ENCODE measurements at regions not wholly inside any gene's neighbourhood (a gene's known extent, or its start where the extent isn't known, plus 50 kb on each side); places are given as distances from the start of the nearest gene placed in this dataset.

DNA sequence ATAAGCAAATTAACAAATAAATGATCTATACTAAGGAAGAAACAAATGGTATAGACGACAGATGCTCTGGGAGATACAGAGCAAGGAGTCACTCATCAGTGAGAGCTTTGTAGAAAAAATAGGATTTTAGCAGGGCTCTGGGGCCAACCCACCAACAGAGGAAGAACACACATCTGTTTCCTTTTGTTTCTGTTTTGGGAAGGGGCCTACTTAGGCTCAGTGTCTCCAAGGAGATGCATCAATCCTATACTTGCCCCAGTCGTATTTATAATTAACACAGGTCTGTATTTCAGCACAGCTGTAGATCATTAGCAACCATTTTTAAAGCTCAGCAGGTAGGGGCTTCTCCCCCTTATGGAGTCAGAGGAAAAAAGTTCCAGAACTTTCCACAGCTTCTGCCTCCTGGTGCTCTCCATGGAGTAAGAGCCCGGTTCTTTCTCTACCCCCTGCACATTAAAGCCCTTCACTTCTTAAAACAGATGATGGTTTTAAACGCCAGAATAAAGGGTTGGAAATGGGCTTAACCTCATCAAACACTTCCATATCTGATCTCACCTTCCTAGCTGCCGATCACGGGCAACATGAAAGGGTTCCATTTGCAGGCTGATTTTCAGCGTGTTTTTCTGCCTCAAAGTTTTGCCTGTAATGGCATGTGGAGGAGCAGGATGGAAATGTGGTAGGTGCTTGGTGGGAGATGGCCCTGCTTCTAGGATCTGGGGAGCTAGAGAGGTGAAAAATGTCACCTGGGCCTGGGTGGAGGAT is 291.7 kb downstream of the TCF7L2 start:
- no peak overlapping the region for H3K27ac ChIP-seq (ENCODE audit: low read depth, low read length, poor library complexity, severe bottlenecking)
- no peaks in the 10 kb centered on the region for H3K79me2 ChIP-seq (ENCODE audit: insufficient read depth, low read length)
- H3K27me3 ChIP-seq (ENCODE audit: insufficient read depth, low read length): no peaks in the 10 kb centered on the region

DNA sequence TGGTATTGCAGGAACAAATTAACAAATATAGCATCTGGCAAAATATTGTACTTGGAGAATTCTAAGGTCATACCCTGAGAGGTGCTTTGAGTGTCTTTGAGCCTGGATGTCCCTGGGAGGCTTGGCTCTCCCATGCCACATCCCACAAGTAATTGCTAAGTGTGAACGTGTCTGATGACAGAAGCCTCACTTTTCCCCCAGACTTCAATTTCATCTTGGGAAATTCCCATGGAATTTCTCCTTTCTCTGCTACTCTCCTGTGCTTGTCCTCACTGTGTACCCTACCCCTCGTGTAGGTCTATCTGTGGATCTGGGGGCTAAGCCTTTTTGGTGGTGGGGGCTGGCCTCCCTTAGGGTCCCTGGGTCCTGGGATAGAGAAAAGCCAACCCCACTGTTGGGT is 293.3 kb downstream of the TCF7L2 start:
- H3K27me3 ChIP-seq (ENCODE audit: insufficient read depth, low read length): peaks cover 2% of the 10 kb centered on the region; the same call in 1 of the 2 replicates
- no peaks in the 10 kb centered on the region for H3K4me1 ChIP-seq (ENCODE audit: insufficient read depth, low read length, severe bottlenecking)
- H2AFZ ChIP-seq (ENCODE audit: low read length): no peak overlapping the region
- H3K27ac ChIP-seq (ENCODE audit: low read depth, low read length, poor library complexity, severe bottlenecking): no peak overlapping the region
- no peaks in the 10 kb centered on the region for H3K79me2 ChIP-seq (ENCODE audit: insufficient read depth, low read length)
- no peaks in the 10 kb centered on the region for H4K20me1 ChIP-seq (ENCODE audit: insufficient read depth, low read length)
- no peak overlapping the region for H3K4me2 ChIP-seq (ENCODE audit: low read length)
- H3K9ac ChIP-seq (ENCODE audit: low read length): no peak overlapping the region
- H3K9me3 ChIP-seq (ENCODE audit: low read length): no peaks in the 10 kb centered on the region
- no peaks in the 10 kb centered on the region for H3F3A ChIP-seq (ENCODE audit: insufficient read depth, low read length)
- no peaks in the 10 kb centered on the region for H3K36me3 ChIP-seq (ENCODE audit: insufficient read depth, low read length)
- H3K4me3 ChIP-seq (ENCODE audit: low read depth, low read length, poor library complexity, severe bottlenecking): no peak overlapping the region
- no peaks in the 10 kb centered on the region for H3K9me2 ChIP-seq (ENCODE audit: low read depth, low read length)
- TF ChIP-seq EZH2 (IDR thresholded peaks at IDR 0.05; ENCODE audit: borderline replicate concordance, low read length): no peak
- TF ChIP-seq, protein P1, sequence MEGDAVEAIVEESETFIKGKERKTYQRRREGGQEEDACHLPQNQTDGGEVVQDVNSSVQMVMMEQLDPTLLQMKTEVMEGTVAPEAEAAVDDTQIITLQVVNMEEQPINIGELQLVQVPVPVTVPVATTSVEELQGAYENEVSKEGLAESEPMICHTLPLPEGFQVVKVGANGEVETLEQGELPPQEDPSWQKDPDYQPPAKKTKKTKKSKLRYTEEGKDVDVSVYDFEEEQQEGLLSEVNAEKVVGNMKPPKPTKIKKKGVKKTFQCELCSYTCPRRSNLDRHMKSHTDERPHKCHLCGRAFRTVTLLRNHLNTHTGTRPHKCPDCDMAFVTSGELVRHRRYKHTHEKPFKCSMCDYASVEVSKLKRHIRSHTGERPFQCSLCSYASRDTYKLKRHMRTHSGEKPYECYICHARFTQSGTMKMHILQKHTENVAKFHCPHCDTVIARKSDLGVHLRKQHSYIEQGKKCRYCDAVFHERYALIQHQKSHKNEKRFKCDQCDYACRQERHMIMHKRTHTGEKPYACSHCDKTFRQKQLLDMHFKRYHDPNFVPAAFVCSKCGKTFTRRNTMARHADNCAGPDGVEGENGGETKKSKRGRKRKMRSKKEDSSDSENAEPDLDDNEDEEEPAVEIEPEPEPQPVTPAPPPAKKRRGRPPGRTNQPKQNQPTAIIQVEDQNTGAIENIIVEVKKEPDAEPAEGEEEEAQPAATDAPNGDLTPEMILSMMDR (IDR thresholded peaks at IDR 0.05; ENCODE audit: low read length): no peak

More for the DNA sequence above, 291.7 kb downstream of the TCF7L2 start:
- H3F3A ChIP-seq (ENCODE audit: insufficient read depth, low read length): no peaks in the 10 kb centered on the region
- H3K4me3 ChIP-seq (ENCODE audit: low read depth, low read length, poor library complexity, severe bottlenecking): no peak overlapping the region
- no peaks in the 10 kb centered on the region for H3K36me3 ChIP-seq (ENCODE audit: insufficient read depth, low read length)
- H3K9me3 ChIP-seq (ENCODE audit: low read length): no peaks in the 10 kb centered on the region
- H3K4me2 ChIP-seq (ENCODE audit: low read length): no peak overlapping the region
- H3K9ac ChIP-seq (ENCODE audit: low read length): no peak overlapping the region
- H3K9me2 ChIP-seq (ENCODE audit: low read depth, low read length): no peaks in the 10 kb centered on the region
- no peaks in the 10 kb centered on the region for H3K4me1 ChIP-seq (ENCODE audit: insufficient read depth, low read length, severe bottlenecking)
- H2AFZ ChIP-seq (ENCODE audit: low read length): no peak overlapping the region
- TF ChIP-seq, protein P1 (IDR thresholded peaks at IDR 0.05; ENCODE audit: low read length): no peak
- TF ChIP-seq EZH2 (IDR thresholded peaks at IDR 0.05; ENCODE audit: borderline replicate concordance, low read length): no peak
- H4K20me1 ChIP-seq (ENCODE audit: insufficient read depth, low read length): no peaks in the 10 kb centered on the region

DNA sequence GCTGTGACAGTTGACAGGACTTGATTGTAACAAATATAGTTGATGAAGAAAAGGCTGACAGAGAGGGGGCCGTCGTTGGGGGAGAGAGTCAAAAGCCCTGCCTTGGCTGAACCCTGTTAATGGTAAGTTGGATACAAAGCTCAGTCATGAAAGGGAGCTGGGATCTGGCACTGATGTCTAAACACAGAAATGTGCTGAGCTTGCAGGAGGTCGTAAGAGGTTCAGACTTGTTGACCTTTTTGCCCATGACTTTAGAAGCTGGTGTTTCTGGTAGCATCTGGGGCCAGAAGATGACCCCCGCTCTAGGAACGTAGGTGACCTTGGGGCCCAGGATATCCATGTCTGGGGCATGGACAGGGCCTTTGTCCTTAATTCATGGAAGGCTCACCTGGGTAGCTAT is 294.7 kb downstream of the TCF7L2 start:
- Histone ChIP-seq H3F3A (ENCODE audit: insufficient read depth, low read length) (no peaks in the 10 kb centered on the region), H3K4me3 (ENCODE audit: low read depth, low read length, poor library complexity, severe bottlenecking) (no peak overlapping the region), H3K4me2 (ENCODE audit: low read length) (no peak overlapping the region), H4K20me1 (ENCODE audit: insufficient read depth, low read length) (no peaks in the 10 kb centered on the region), H3K27me3 (ENCODE audit: insufficient read depth, low read length) (peaks cover 2% of the 10 kb centered on the region; the same call in 1 of the 2 replicates), H3K79me2 (ENCODE audit: insufficient read depth, low read length) (no peaks in the 10 kb centered on the region), H3K36me3 (ENCODE audit: insufficient read depth, low read length) (no peaks in the 10 kb centered on the region), H2AFZ (ENCODE audit: low read length) (no peak overlapping the region), H3K27ac (ENCODE audit: low read depth, low read length, poor library complexity, severe bottlenecking) (no peak overlapping the region), H3K9me2 (ENCODE audit: low read depth, low read length) (no peaks in the 10 kb centered on the region), H3K9me3 (ENCODE audit: low read length) (no peaks in the 10 kb centered on the region), H3K9ac (ENCODE audit: low read length) (no peak overlapping the region), H3K4me1 (ENCODE audit: insufficient read depth, low read length, severe bottlenecking) (no peaks in the 10 kb centered on the region)
- no peak for TF ChIP-seq EZH2 (IDR thresholded peaks at IDR 0.05; ENCODE audit: borderline replicate concordance, low read length)
- TF ChIP-seq, protein P1 (IDR thresholded peaks at IDR 0.05; ENCODE audit: low read length): no peak

All from OCI-LY1 (cell line).